H9 (cell line): ENCODE measurements at regions not wholly inside any gene's neighbourhood (a gene's known extent, or its start where the extent isn't known, plus 50 kb on each side); places are given as distances from the start of the nearest gene placed in this dataset.

Experiments
- DNase-seq: peaks from one replicate; pipeline ENCODE4 v3.0.0-alpha.2; 2017
- H2AFZ ChIP-seq: one replicate; pipeline ENCODE4 v1.6.1; 2013; ENCODE audit warnings: mild to moderate bottlenecking, low read length, control low read depth, moderate library complexity
- H2AK5ac ChIP-seq: 2 replicates; pipeline ENCODE4 v1.6.1; 2013; ENCODE audit warnings: low read length, control low read depth, mixed read lengths; ENCODE audit not compliant: insufficient read length
- H2BK120ac ChIP-seq: one replicate; pipeline ENCODE4 v1.6.1; 2013; ENCODE audit warnings: low read depth, mild to moderate bottlenecking, low read length, control low read depth, inconsistent platforms; ENCODE audit not compliant: poor library complexity, severe bottlenecking
- H2BK12ac ChIP-seq: 2 replicates; pipeline ENCODE4 v1.6.1; 2013; ENCODE audit warnings: low read length, control low read depth, mixed read lengths, low read depth; ENCODE audit not compliant: insufficient read length
- H2BK15ac ChIP-seq: 2 replicates; pipeline ENCODE4 v1.6.1; 2013; ENCODE audit warnings: low read depth, low read length, control low read depth
- H2BK20ac ChIP-seq: one replicate; pipeline ENCODE4 v1.6.1; 2013; ENCODE audit warnings: low read depth, mild to moderate bottlenecking, low read length, control low read depth, inconsistent platforms; ENCODE audit not compliant: poor library complexity, severe bottlenecking
- H2BK5ac ChIP-seq: 2 replicates; pipeline ENCODE4 v1.6.1; 2013; ENCODE audit warnings: low read length, control low read depth, mixed read lengths; ENCODE audit not compliant: insufficient read length
- H3K14ac ChIP-seq: 2 replicates; pipeline ENCODE4 v1.6.1; 2013; ENCODE audit warnings: low read length, control low read depth; ENCODE audit not compliant: insufficient read depth
- H3K18ac ChIP-seq: 2 replicates; pipeline ENCODE4 v1.6.1; 2013; ENCODE audit warnings: low read depth, mild to moderate bottlenecking, mixed read lengths, low read length, control low read depth; ENCODE audit not compliant: insufficient read length
- H3K23ac ChIP-seq: 2 replicates; pipeline ENCODE4 v1.6.1; 2013; ENCODE audit warnings: low read length, control low read depth, mixed read lengths, low read depth; ENCODE audit not compliant: insufficient read length
- H3K23me2 ChIP-seq: 2 replicates; pipeline ENCODE4 v1.6.1; 2013; ENCODE audit warnings: low read depth, mild to moderate bottlenecking, mixed read lengths, low read length, control low read depth; ENCODE audit not compliant: insufficient read length, poor library complexity, severe bottlenecking
- H3K27ac ChIP-seq: 2 replicates; pipeline ENCODE4 v1.5.1; 2013; ENCODE audit warnings: low read length, control low read depth, mixed read lengths, low read depth; ENCODE audit not compliant: insufficient read length
- H3K27me3 ChIP-seq: 2 replicates; pipeline ENCODE4 v1.6.1; 2013; ENCODE audit warnings: low read length, control low read depth, inconsistent platforms; ENCODE audit not compliant: insufficient read depth
- H3K4ac ChIP-seq: 2 replicates; pipeline ENCODE4 v1.6.1; 2013; ENCODE audit warnings: low read depth, mild to moderate bottlenecking, control low read depth, inconsistent platforms, low read length, moderate library complexity
- H3K4me1 ChIP-seq: 2 replicates; pipeline ENCODE4 v1.6.1; 2013; ENCODE audit warnings: low read length, control low read depth, inconsistent platforms; ENCODE audit not compliant: insufficient read depth
- H3K4me2 ChIP-seq: 2 replicates; pipeline ENCODE4 v1.6.1; 2013; ENCODE audit warnings: low read length, control low read depth, mixed read lengths; ENCODE audit not compliant: insufficient read length, insufficient read depth
- H3K56ac ChIP-seq: 2 replicates; pipeline ENCODE4 v1.6.1; 2013; ENCODE audit warnings: low read depth, mild to moderate bottlenecking, mixed read lengths, low read length, control low read depth; ENCODE audit not compliant: insufficient read length
- H3K79me1 ChIP-seq: 2 replicates; pipeline ENCODE4 v1.6.1; 2013; ENCODE audit warnings: low read depth, mild to moderate bottlenecking, moderate library complexity, low read length, control low read depth, inconsistent platforms; ENCODE audit not compliant: insufficient read depth, poor library complexity, severe bottlenecking
- H3K79me2 ChIP-seq: 2 replicates; pipeline ENCODE4 v1.6.1; 2013; ENCODE audit warnings: low read length, control low read depth, inconsistent platforms; ENCODE audit not compliant: insufficient read depth
- H3K9ac ChIP-seq: 2 replicates; pipeline ENCODE4 v1.6.1; 2013; ENCODE audit warnings: low read length, control low read depth, mixed read lengths; ENCODE audit not compliant: insufficient read length; ENCODE audit errors: extremely low read depth
- H3K9me3 ChIP-seq: one replicate; pipeline ENCODE4 v1.6.1; 2013; ENCODE audit warnings: low read depth, low read length, inconsistent platforms; ENCODE audit not compliant: control insufficient read depth
- H3T11ph ChIP-seq: one replicate; pipeline ENCODE4 v1.6.1; 2013; ENCODE audit warnings: mild to moderate bottlenecking, low read length, control low read depth, inconsistent platforms
- H4K20me1 ChIP-seq: one replicate; pipeline ENCODE4 v1.6.1; 2013; ENCODE audit not compliant: control insufficient read depth, insufficient read length, insufficient read depth
- H4K5ac ChIP-seq: 2 replicates; pipeline ENCODE4 v1.6.1; 2013; ENCODE audit warnings: low read depth, mild to moderate bottlenecking, mixed read lengths, low read length, control low read depth; ENCODE audit not compliant: insufficient read length
- H4K8ac ChIP-seq: replicated peaks from 2 replicates; pipeline ENCODE4 v1.6.1; 2013; ENCODE audit warnings: low read length, control low read depth, mixed read lengths, low read depth; ENCODE audit not compliant: insufficient read length
- H4K91ac ChIP-seq: 2 replicates; pipeline ENCODE4 v1.6.1; 2013; ENCODE audit warnings: low read depth, mild to moderate bottlenecking, moderate library complexity, mixed read lengths, low read length, control low read depth; ENCODE audit not compliant: insufficient read length
- H3K27ac Mint-ChIP-seq, 3 experiments: 2 replicates in 2 of 3; 3 replicates in 1 of 3; pipeline ENCODE4 v1.8.0; 2020 to 2021; ENCODE audit warnings: mixed read lengths in 3 of 3, mild to moderate bottlenecking in 1 of 3, moderate library complexity in 1 of 3
- H3K27me3 Mint-ChIP-seq: 2 replicates; pipeline ENCODE4 v1.8.0; 2021; ENCODE audit warnings: low read depth, mild to moderate bottlenecking, moderate library complexity, mixed read lengths
- H3K36me3 Mint-ChIP-seq, 3 experiments: 2 replicates in 2 of 3; 3 replicates in 1 of 3; pipeline ENCODE4 v1.8.0; 2020 to 2021; ENCODE audit warnings: low read depth in 3 of 3, mixed read lengths in 3 of 3; ENCODE audit not compliant: insufficient read depth in 1 of 3
- H3K4me1 Mint-ChIP-seq, 2 experiments: 2 replicates each; pipeline ENCODE4 v1.8.0; 2020; ENCODE audit warnings: mixed read lengths in 2 of 2
- H3K4me3 Mint-ChIP-seq, 2 experiments: 2 replicates in 1 of 2; 3 replicates in 1 of 2; pipeline ENCODE4 v1.8.0; 2020 to 2021; ENCODE audit warnings: mild to moderate bottlenecking in 2 of 2, mixed read lengths in 2 of 2, moderate library complexity in 1 of 2
- H3K9me3 Mint-ChIP-seq, 2 experiments: 2 replicates in 1 of 2; 3 replicates in 1 of 2; pipeline ENCODE4 v1.8.0; 2020; ENCODE audit warnings: mild to moderate bottlenecking in 2 of 2, mixed read lengths in 2 of 2, moderate library complexity in 1 of 2
- WGBS: extraction: QIAGEN DNeasy Blood & Tissue Kit; methylation state at CpG from one replicate; pipeline ENCODE4 v1.1.7; 2013; ENCODE audit warnings: missing lambda C conversion rate, low lambda C conversion rate, mixed read lengths; ENCODE audit not compliant: insufficient read length; ENCODE audit errors: extremely low coverage; 5-methylcytosine and 5-hydroxymethylcytosine counted together
- TF ChIP-seq, protein P1 (sequence below): fragments of 200-600 bp; sonication (generic); conservative IDR thresholded peaks from 3 replicates; pipeline ENCODE4 v1.8.0; 2021; ENCODE audit warnings: antibody characterized with exemption, mild to moderate bottlenecking

DNA sequence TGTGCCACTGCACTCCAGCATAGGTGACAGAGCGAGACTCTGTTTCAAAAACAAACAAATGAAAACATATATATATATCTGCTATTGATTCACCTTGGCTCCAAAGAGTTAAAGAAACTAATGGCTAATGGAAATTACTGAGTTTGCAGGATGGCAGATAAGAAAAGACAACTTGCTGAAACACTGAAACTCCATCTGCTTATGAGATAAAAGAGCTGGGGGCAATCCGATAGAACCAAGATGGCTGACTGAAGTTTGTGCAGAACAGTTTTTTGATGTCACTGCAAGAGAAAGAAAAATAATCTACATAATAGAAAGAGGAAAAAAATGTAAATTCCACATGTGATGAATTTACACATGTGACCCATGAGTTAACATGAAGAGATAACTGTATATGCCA lies 88.2 kb downstream of the LRATD1 start:
- no peak overlapping the region for H2BK120ac ChIP-seq
- no peak overlapping the region for H3K9ac ChIP-seq
- no peak overlapping the region for H3K18ac ChIP-seq

More for the DNA sequence above, 88.2 kb downstream of the LRATD1 start:
- Histone ChIP-seq H3K9me3 (no peaks in the 10 kb centered on the region), H4K91ac (no peak overlapping the region), H3K27me3 (no peaks in the 10 kb centered on the region), H3K79me1 (no peaks in the 10 kb centered on the region), H2BK15ac (no peak overlapping the region), H3K23me2 (no peaks in the 10 kb centered on the region), H3K4ac (no peak overlapping the region), H2AK5ac (no peak overlapping the region), H3K14ac (no peak overlapping the region), H2BK12ac (no peak overlapping the region), H3K23ac (no peak overlapping the region), H3K4me2 (no peak overlapping the region), H3K27ac (no peak overlapping the region), H2AFZ (no peak overlapping the region), H2BK20ac (no peak overlapping the region), H3K56ac (no peak overlapping the region), H3K79me2 (no peaks in the 10 kb centered on the region), H4K5ac (no peak overlapping the region), H4K20me1 (no peaks in the 10 kb centered on the region), H3T11ph (no peak overlapping the region), H2BK5ac (no peak overlapping the region), H3K4me1 (no peaks in the 10 kb centered on the region), H4K8ac (no peak overlapping the region)
- H3K27ac Mint-ChIP-seq: no peak overlapping the region
- H3K27me3 Mint-ChIP-seq: no peaks in the 10 kb centered on the region
- no peaks in the 10 kb centered on the region for H3K9me3 Mint-ChIP-seq
- no peak for DNase-seq
- H3K4me1 Mint-ChIP-seq: no peaks in the 10 kb centered on the region
- no CpG with 5 or more reads among the region's 2 CpGs for WGBS
- TF ChIP-seq, protein P1, sequence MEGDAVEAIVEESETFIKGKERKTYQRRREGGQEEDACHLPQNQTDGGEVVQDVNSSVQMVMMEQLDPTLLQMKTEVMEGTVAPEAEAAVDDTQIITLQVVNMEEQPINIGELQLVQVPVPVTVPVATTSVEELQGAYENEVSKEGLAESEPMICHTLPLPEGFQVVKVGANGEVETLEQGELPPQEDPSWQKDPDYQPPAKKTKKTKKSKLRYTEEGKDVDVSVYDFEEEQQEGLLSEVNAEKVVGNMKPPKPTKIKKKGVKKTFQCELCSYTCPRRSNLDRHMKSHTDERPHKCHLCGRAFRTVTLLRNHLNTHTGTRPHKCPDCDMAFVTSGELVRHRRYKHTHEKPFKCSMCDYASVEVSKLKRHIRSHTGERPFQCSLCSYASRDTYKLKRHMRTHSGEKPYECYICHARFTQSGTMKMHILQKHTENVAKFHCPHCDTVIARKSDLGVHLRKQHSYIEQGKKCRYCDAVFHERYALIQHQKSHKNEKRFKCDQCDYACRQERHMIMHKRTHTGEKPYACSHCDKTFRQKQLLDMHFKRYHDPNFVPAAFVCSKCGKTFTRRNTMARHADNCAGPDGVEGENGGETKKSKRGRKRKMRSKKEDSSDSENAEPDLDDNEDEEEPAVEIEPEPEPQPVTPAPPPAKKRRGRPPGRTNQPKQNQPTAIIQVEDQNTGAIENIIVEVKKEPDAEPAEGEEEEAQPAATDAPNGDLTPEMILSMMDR: no peak
- H3K36me3 Mint-ChIP-seq: no peaks in the 10 kb centered on the region
- no peak overlapping the region for H3K4me3 Mint-ChIP-seq
